WTC11 (cell line): ENCODE measurements at regions not wholly inside any gene's neighbourhood (a gene's known extent, or its start where the extent isn't known, plus 50 kb on each side); places are given as distances from the start of the nearest gene placed in this dataset.

ENCODE experiments used
- ATAC-seq: fragments of 200-7000 bp; cut with Tn5 transposase; 2 replicates; pipeline ENCODE4 v1.10.0; 2021; ENCODE audit warnings: mild to moderate bottlenecking, moderate library complexity
- CTCF ChIA-PET: fragments of 300-600 bp; sonication (Branson Sonifier 250); formaldehyde crosslinking; loops from one replicate; lab custom pipeline; 2021; ENCODE audit warnings: antibody characterized with exemption; lab: Charles Lee
- POLR2A ChIA-PET: fragments of 350-600 bp; sonication (Branson Sonifier 250); formaldehyde crosslinking; loops from one replicate; lab custom pipeline; 2021; ENCODE audit warnings: antibody characterized with exemption; lab: Charles Lee
- DNase-seq: peaks from one replicate; pipeline ENCODE4 v3.0.0; 2021; ENCODE audit warnings: low spot score
- H3K27ac Mint-ChIP-seq: 2 replicates; pipeline ENCODE4 v1.8.0; 2021; ENCODE audit warnings: mixed read lengths
- H3K27me3 Mint-ChIP-seq: 2 replicates; pipeline ENCODE4 v1.8.0; 2021; ENCODE audit warnings: low read depth, mild to moderate bottlenecking, moderate library complexity, mixed read lengths
- H3K36me3 Mint-ChIP-seq: 2 replicates; pipeline ENCODE4 v1.8.0; 2021; ENCODE audit warnings: mixed read lengths
- H3K4me1 Mint-ChIP-seq: 2 replicates; pipeline ENCODE4 v1.8.0; 2022; ENCODE audit warnings: mixed read lengths
- H3K4me3 Mint-ChIP-seq: 2 replicates; pipeline ENCODE4 v1.8.0; 2021; ENCODE audit warnings: mild to moderate bottlenecking, moderate library complexity, mixed read lengths
- H3K9me3 Mint-ChIP-seq: 2 replicates; pipeline ENCODE4 v1.8.0; 2021; ENCODE audit warnings: mixed read lengths
- CREM ChIP-seq: sonication (generic); formaldehyde crosslinking; IDR thresholded peaks from 2 replicates; pipeline ENCODE4 v1.8.1; 2022; ENCODE audit warnings: mild to moderate bottlenecking, missing genetic modification reagents, moderate library complexity
- CTCF ChIP-seq: fragments of 200-600 bp; IDR thresholded peaks from 2 replicates; pipeline ENCODE4 v1.8.0; 2022; ENCODE audit warnings: antibody characterized with exemption
- E2F4 ChIP-seq: sonication (generic); formaldehyde crosslinking; IDR thresholded peaks from 2 replicates; pipeline ENCODE4 v1.8.1; 2022; ENCODE audit warnings: low read depth, mild to moderate bottlenecking, moderate library complexity, missing genetic modification reagents, borderline replicate concordance
- HMGXB4 ChIP-seq: sonication (generic); formaldehyde crosslinking; IDR thresholded peaks from 2 replicates; pipeline ENCODE4 v1.8.1; 2023; ENCODE audit warnings: mild to moderate bottlenecking, moderate library complexity, missing genetic modification reagents
- IRF1 ChIP-seq: sonication (generic); formaldehyde crosslinking; IDR thresholded peaks from 2 replicates; pipeline ENCODE4 v1.8.0; 2023; ENCODE audit warnings: missing genetic modification reagents
- SMAD3 ChIP-seq: sonication (generic); formaldehyde crosslinking; IDR thresholded peaks from 2 replicates; pipeline ENCODE4 v1.8.0; 2022; ENCODE audit warnings: missing genetic modification reagents, mild to moderate bottlenecking, borderline replicate concordance
- STAT6 ChIP-seq: sonication (generic); formaldehyde crosslinking; conservative IDR thresholded peaks from 2 replicates; pipeline ENCODE4 v1.8.1; 2023; ENCODE audit warnings: mild to moderate bottlenecking, low read depth, missing genetic modification reagents, moderate library complexity
- TEAD4 ChIP-seq: sonication (generic); formaldehyde crosslinking; IDR thresholded peaks from 2 replicates; pipeline ENCODE4 v1.8.0; 2022; ENCODE audit warnings: mild to moderate bottlenecking, missing genetic modification reagents
- ZBTB43 ChIP-seq: sonication (generic); formaldehyde crosslinking; IDR thresholded peaks from 2 replicates; pipeline ENCODE4 v1.8.1; 2023; ENCODE audit warnings: mild to moderate bottlenecking, missing genetic modification reagents
- ZNF263 ChIP-seq: sonication (generic); formaldehyde crosslinking; IDR thresholded peaks from 2 replicates; pipeline ENCODE4 v1.8.1; 2022; ENCODE audit warnings: low read depth, mild to moderate bottlenecking, moderate library complexity, missing genetic modification reagents
- ZNF425 ChIP-seq: fragments of 250-450 bp; sonication (Bioruptor Pico); conservative IDR thresholded peaks from 2 replicates; pipeline ENCODE4 v1.9.0; 2021; ENCODE audit warnings: mild to moderate bottlenecking
- ZNF532 ChIP-seq: fragments of 250-450 bp; sonication (Bioruptor Pico); IDR thresholded peaks from 2 replicates; pipeline ENCODE4 v1.9.0; 2021; ENCODE audit warnings: mild to moderate bottlenecking, borderline replicate concordance
- ZSCAN18 ChIP-seq: fragments of 250-450 bp; sonication (Bioruptor Pico); IDR thresholded peaks from 2 replicates; pipeline ENCODE4 v2.1.2; 2022; ENCODE audit warnings: mild to moderate bottlenecking, moderate library complexity

GRCh38 chr18:23373570-23373969, 79.5 kb upstream of the RIOK3 start:
- CTCF ChIA-PET: interaction anchor here (1.1 kb wide), 1 partner anchor 166 kb away, joined by 8 read pairs; no protein-coding TSS in a partner anchor
- H3K9me3 Mint-ChIP-seq: no peaks in the 10 kb centered on the region
- POLR2A ChIA-PET: no interaction called here
- DNase-seq (no peak), ATAC-seq (peak; percentile 46; the same call in 1 of the 2 replicates)
- H3K27ac Mint-ChIP-seq: 0 out of 2 replicates have a peak overlapping the region, but pooled peaks have one; percentile 22
- H3K27me3 Mint-ChIP-seq: no peaks in the 10 kb centered on the region
- no peak overlapping the region for H3K4me3 Mint-ChIP-seq
- H3K36me3 Mint-ChIP-seq: no peaks in the 10 kb centered on the region
- peaks cover 16% of the 10 kb centered on the region for H3K4me1 Mint-ChIP-seq
- no peak for TF ChIP-seq TEAD4
- TF ChIP-seq STAT6 (CRISPR knock-in tag): no peak
- TF ChIP-seq ZNF425 (CRISPR knock-in tag): no peak
- TF ChIP-seq CREM: no peak
- TF ChIP-seq ZNF263: no peak
- TF ChIP-seq ZNF532 (CRISPR knock-in tag): no peak

- Mint-ChIP-seq H3K4me1 (peaks cover 10% of the 10 kb centered on the region), H3K27me3 (no peaks in the 10 kb centered on the region), H3K4me3 (no peak overlapping the region), H3K27ac (no peak overlapping the region), H3K36me3 (no peaks in the 10 kb centered on the region), H3K9me3 (no peaks in the 10 kb centered on the region)
- POLR2A ChIA-PET: no interaction called here
- ATAC-seq (no peak), DNase-seq (no peak)
- CTCF ChIA-PET: interaction anchor here (1.3 to 2.9 kb wide), 5 partner anchors 8 to 246 kb away, joined by 3 to 46 read pairs (median 12); no protein-coding TSS in a partner anchor
- TF ChIP-seq SMAD3 (no peak), ZBTB43 (no peak), E2F4 (no peak), IRF1 (CRISPR knock-in tag) (no peak), HMGXB4 (no peak), ZSCAN18 (no peak), CTCF (no peak)
Observed at GRCh38 chr18:23377669-23378301, 75.3 kb upstream of the RIOK3 start.
